SK-N-SH treated with all-trans-retinoic acid at 6 μM for 48 hours (cell line): ENCODE measurements at regions not wholly inside any gene's neighbourhood (a gene's known extent, or its start where the extent isn't known, plus 50 kb on each side); places are given as distances from the start of the nearest gene placed in this dataset.

ENCODE experiments used
- CSDC2 ChIP-seq: fragments of 250-450 bp; sonication (Bioruptor Pico); IDR thresholded peaks from 2 replicates; pipeline ENCODE4 v1.5.0; 2020; ENCODE audit warnings: mild to moderate bottlenecking, moderate library complexity
- ESRRG ChIP-seq: fragments of 250-450 bp; sonication (Bioruptor Pico); IDR thresholded peaks from 2 replicates; pipeline ENCODE4 v1.6.1; 2021; ENCODE audit warnings: mild to moderate bottlenecking
- RARB ChIP-seq: fragments of 250-450 bp; sonication (Bioruptor Pico); IDR thresholded peaks from 2 replicates; pipeline ENCODE4 v1.8.0; 2021; ENCODE audit warnings: mild to moderate bottlenecking, moderate library complexity
- TCF4 ChIP-seq: fragments of 250-450 bp; sonication (Bioruptor Pico); IDR thresholded peaks from 2 replicates; pipeline ENCODE4 v1.8.0; 2021; ENCODE audit warnings: mild to moderate bottlenecking, moderate library complexity, borderline replicate concordance
- ZFP30 ChIP-seq: fragments of 450-650 bp; formaldehyde crosslinking; IDR thresholded peaks from 2 replicates; pipeline ENCODE4 v1.5.0; 2022; ENCODE audit warnings: mild to moderate bottlenecking, moderate library complexity
- ZNF565 ChIP-seq: fragments of 450-650 bp; formaldehyde crosslinking; conservative IDR thresholded peaks from 2 replicates; pipeline ENCODE4 v1.5.0; 2020; ENCODE audit warnings: low read depth, mild to moderate bottlenecking, moderate library complexity
- ZNF70 ChIP-seq: fragments of 450-650 bp; formaldehyde crosslinking; IDR thresholded peaks from 2 replicates; pipeline ENCODE4 v1.5.0; 2020; ENCODE audit warnings: mild to moderate bottlenecking, moderate library complexity
- ZNF8 ChIP-seq: fragments of 450-650 bp; formaldehyde crosslinking; IDR thresholded peaks from 2 replicates; pipeline ENCODE4 v1.5.0; 2020; ENCODE audit warnings: mild to moderate bottlenecking, moderate library complexity
- TF ChIP-seq, protein P1 (sequence below): fragments of 250-450 bp; sonication (Bioruptor Pico); IDR thresholded peaks from 2 replicates; pipeline ENCODE4 v1.8.0; 2020; ENCODE audit warnings: mild to moderate bottlenecking, moderate library complexity, borderline replicate concordance

DNA sequence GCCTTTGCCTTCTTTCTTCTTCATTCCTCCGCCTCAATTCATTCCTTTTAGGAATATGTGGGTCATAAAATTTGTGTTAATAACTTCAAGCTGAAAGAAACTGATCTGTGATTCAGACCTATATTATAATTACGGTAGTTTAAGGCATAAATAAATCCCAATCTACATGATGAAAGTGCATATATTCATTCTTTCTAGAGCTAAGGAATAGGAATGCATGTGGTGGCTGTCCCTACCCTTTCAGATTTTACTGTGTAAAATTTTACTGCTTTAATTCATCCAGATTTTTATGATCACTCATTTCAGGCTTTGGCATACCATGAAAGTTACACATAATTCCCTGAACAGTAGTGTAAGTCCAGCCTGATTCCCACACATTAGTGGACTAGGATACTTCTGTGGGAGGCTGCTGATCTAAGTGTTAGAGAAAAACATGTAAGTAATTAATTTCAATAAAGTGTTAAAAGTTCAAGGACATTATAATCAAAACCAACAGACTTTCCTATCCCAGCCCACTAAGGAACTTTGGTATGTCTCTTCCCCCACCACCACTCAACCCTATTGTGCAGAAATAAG lies 83.1 kb downstream of the HINT1 start:
- TF ChIP-seq TCF4 (CRISPR knock-in tag) = no peak
- no peak for TF ChIP-seq ZNF8 (CRISPR knock-in tag)
- TF ChIP-seq, protein P1, sequence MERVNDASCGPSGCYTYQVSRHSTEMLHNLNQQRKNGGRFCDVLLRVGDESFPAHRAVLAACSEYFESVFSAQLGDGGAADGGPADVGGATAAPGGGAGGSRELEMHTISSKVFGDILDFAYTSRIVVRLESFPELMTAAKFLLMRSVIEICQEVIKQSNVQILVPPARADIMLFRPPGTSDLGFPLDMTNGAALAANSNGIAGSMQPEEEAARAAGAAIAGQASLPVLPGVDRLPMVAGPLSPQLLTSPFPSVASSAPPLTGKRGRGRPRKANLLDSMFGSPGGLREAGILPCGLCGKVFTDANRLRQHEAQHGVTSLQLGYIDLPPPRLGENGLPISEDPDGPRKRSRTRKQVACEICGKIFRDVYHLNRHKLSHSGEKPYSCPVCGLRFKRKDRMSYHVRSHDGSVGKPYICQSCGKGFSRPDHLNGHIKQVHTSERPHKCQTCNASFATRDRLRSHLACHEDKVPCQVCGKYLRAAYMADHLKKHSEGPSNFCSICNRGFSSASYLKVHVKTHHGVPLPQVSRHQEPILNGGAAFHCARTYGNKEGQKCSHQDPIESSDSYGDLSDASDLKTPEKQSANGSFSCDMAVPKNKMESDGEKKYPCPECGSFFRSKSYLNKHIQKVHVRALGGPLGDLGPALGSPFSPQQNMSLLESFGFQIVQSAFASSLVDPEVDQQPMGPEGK (CRISPR knock-in tag) = no peak
- no peak for TF ChIP-seq ZNF565
- no peak for TF ChIP-seq ESRRG
- no peak for TF ChIP-seq ZNF70 (CRISPR knock-in tag)
- TF ChIP-seq RARB (CRISPR knock-in tag) = no peak
- no peak for TF ChIP-seq ZFP30 (CRISPR knock-in tag)
- no peak for TF ChIP-seq CSDC2 (CRISPR knock-in tag)
